GM12878 (cell line): ENCODE measurements at regions not wholly inside any gene's neighbourhood (a gene's known extent, or its start where the extent isn't known, plus 50 kb on each side); places are given as distances from the start of the nearest gene placed in this dataset.

Experiments used
- ATAC-seq: fragments of 200-7000 bp; cut with Tn5 transposase; 3 replicates; pipeline ENCODE4 v1.9.1; 2020; ENCODE audit warnings: mild to moderate bottlenecking, moderate library complexity
- BruUV-seq: library from RNA; stranded (reverse); fragments of 400-500 nt; replicated peaks from 2 replicates; lab custom pipeline; 2021; lab: Mats Ljungman, UMichigan
- CTCF ChIA-PET: fragments of 300-600 bp; sonication (Branson Sonifier 250); formaldehyde crosslinking; extraction: SDS; loops from one replicate; lab custom pipeline; 2021; ENCODE audit warnings: inconsistent platforms; lab: Yijun Ruan, JAX
- POLR2A ChIA-PET: fragments of 350-600 bp; formaldehyde crosslinking; extraction: SDS; loops from one replicate; lab custom pipeline; 2021; ENCODE audit warnings: inconsistent platforms; lab: Charles Lee
- RAD21 ChIA-PET: fragments of 300-600 bp; sonication (Branson Sonifier 250); formaldehyde crosslinking; loops from one replicate; lab custom pipeline; 2023; ENCODE audit warnings: antibody characterized with exemption; ENCODE audit not compliant: unreplicated experiment; lab: Charles Lee
- SMC1A ChIA-PET: fragments of 300-600 bp; sonication (Branson Sonifier 250); formaldehyde crosslinking; loops from one replicate; lab custom pipeline; 2023; ENCODE audit not compliant: unreplicated experiment, uncharacterized antibody; lab: Charles Lee
- DNase-seq: peaks from one replicate; pipeline ENCODE4 v3.0.0-alpha.2; 2011; ENCODE audit warnings: low read depth, low spot score
- FAIRE-seq: peaks from 3 replicates; lab custom pipeline; 2011; peaks lifted over from hg19 to GRCh38; lab: Jason Lieb, UNC
- H2AFZ ChIP-seq: 2 replicates; pipeline ENCODE4 v1.6.0; 2011; ENCODE audit warnings: low read depth, low read length, control low read depth; ENCODE audit not compliant: control insufficient read depth
- H3K27ac ChIP-seq: 2 replicates; pipeline ENCODE4 v1.5.1; 2011; ENCODE audit warnings: control low read depth; ENCODE audit not compliant: control insufficient read depth, insufficient read depth
- H3K27me3 ChIP-seq, 2 experiments: replicated peaks in 1 of 2; 2 replicates each; pipeline versions ENCODE4 v1.6.0 to v1.6.1; 2011; ENCODE audit warnings: low read length in 1 of 2; ENCODE audit not compliant: control insufficient read depth in 2 of 2, insufficient read depth in 2 of 2
- H3K36me3 ChIP-seq, 2 experiments: 2 replicates each; pipeline ENCODE4 v1.5.1; 2011; ENCODE audit warnings: low read length in 1 of 2; ENCODE audit not compliant: control insufficient read depth in 2 of 2, insufficient read depth in 2 of 2
- H3K4me1 ChIP-seq: 2 replicates; pipeline ENCODE4 v1.6.1; 2011; ENCODE audit warnings: mild to moderate bottlenecking, low read length, moderate library complexity, mixed read lengths; ENCODE audit not compliant: control insufficient read depth, insufficient read depth
- H3K4me2 ChIP-seq: 2 replicates; pipeline ENCODE4 v1.6.0; 2011; ENCODE audit warnings: control low read depth; ENCODE audit not compliant: control insufficient read depth, insufficient read depth
- H3K4me3 ChIP-seq: fragments of 200-600 bp; sonication (generic); 2 replicates; pipeline ENCODE4 v1.5.1; 2016
- H3K79me2 ChIP-seq: 2 replicates; pipeline ENCODE4 v1.6.0; 2011; ENCODE audit warnings: low read length; ENCODE audit not compliant: control insufficient read depth, insufficient read depth
- H3K9ac ChIP-seq: 2 replicates; pipeline ENCODE4 v1.8.0; 2011; ENCODE audit warnings: low read length, control low read depth, mixed read lengths; ENCODE audit not compliant: control insufficient read depth, insufficient read depth
- H3K9me3 ChIP-seq: replicated peaks from 3 replicates; pipeline ENCODE4 v1.5.1; 2011; ENCODE audit warnings: mild to moderate bottlenecking, low read length; ENCODE audit not compliant: control insufficient read depth, insufficient read depth
- H4K20me1 ChIP-seq: 2 replicates; pipeline ENCODE4 v1.6.0; 2011; ENCODE audit not compliant: control insufficient read depth, insufficient read depth
- ATF2 ChIP-seq: IDR thresholded peaks from 2 replicates; pipeline ENCODE4 v1.6.1; 2012; ENCODE audit warnings: low read length, inconsistent platforms
- E2F8 ChIP-seq: fragments of 450-650 bp; IDR thresholded peaks from 2 replicates; pipeline ENCODE4 v1.6.1; 2018; ENCODE audit warnings: mild to moderate bottlenecking, low read depth, moderate library complexity; ENCODE audit not compliant: partially characterized antibody
- HDAC6 ChIP-seq: fragments of 200-600 bp; sonication (generic); IDR thresholded peaks from one replicate; pipeline ENCODE4 v1.8.0; 2017; ENCODE audit warnings: antibody characterized with exemption; ENCODE audit not compliant: unreplicated experiment
- JUND ChIP-seq: IDR thresholded peaks from 2 replicates; pipeline ENCODE4 v1.6.1; 2012; ENCODE audit warnings: low read depth, mild to moderate bottlenecking, low read length, improper control_type of control experiment, moderate library complexity
- KLF5 ChIP-seq: fragments of 450-650 bp; IDR thresholded peaks from 2 replicates; pipeline ENCODE4 v1.6.1; 2014; ENCODE audit warnings: mild to moderate bottlenecking; ENCODE audit not compliant: partially characterized antibody
- MLLT1 ChIP-seq: fragments of 450-650 bp; IDR thresholded peaks from 2 replicates; pipeline ENCODE4 v1.6.1; 2016; ENCODE audit warnings: mild to moderate bottlenecking
- PKNOX1 ChIP-seq: fragments of 450-650 bp; IDR thresholded peaks from 2 replicates; pipeline ENCODE4 v1.6.1; 2016; ENCODE audit warnings: mild to moderate bottlenecking
- RCOR1 ChIP-seq: conservative IDR thresholded peaks from 2 replicates; pipeline ENCODE4 v1.6.1; 2012; ENCODE audit warnings: low read depth, low read length, improper control_type of control experiment
- STAT1 ChIP-seq: fragments of 450-650 bp; conservative IDR thresholded peaks from 2 replicates; pipeline ENCODE4 v1.6.1; 2014; ENCODE audit warnings: antibody characterized with exemption, mild to moderate bottlenecking
- SUPT20H ChIP-seq: IDR thresholded peaks from 2 replicates; pipeline ENCODE4 v1.6.1; 2011; ENCODE audit warnings: low read depth, mild to moderate bottlenecking, low read length, moderate library complexity, borderline replicate concordance; ENCODE audit not compliant: control insufficient read depth
- TAF1 ChIP-seq: IDR thresholded peaks from 2 replicates; pipeline ENCODE4 v1.6.1; 2011; ENCODE audit warnings: mild to moderate bottlenecking, low read depth, low read length, borderline replicate concordance
- ZNF622 ChIP-seq: fragments of 450-650 bp; IDR thresholded peaks from 2 replicates; pipeline ENCODE4 v1.6.1; 2017; ENCODE audit warnings: mild to moderate bottlenecking, inconsistent platforms
- in situ Hi-C: fragments of 300-500 bp; cut with MboI; formaldehyde crosslinking; loops from 9 replicates; pipeline ENCODE4 v1.14.3; 2018; ENCODE audit warnings: mixed read lengths
- intact Hi-C: fragments of 100-400 bp; cut with micrococcal nuclease; formaldehyde crosslinking; loops from one replicate; pipeline ENCODE4 v1.14.2; 2022; ENCODE audit not compliant: unreplicated experiment

GRCh38 chr21:24076179-24076578 is 1531.1 kb downstream of the MRPL39 start:
- Histone ChIP-seq H3K4me2 (no peak overlapping the region), H3K79me2 (no peaks in the 10 kb centered on the region), H3K36me3 (no peaks in the 10 kb centered on the region), H4K20me1 (no peaks in the 10 kb centered on the region), H3K27me3 (no peaks in the 10 kb centered on the region), H3K4me1 (no peaks in the 10 kb centered on the region), H2AFZ (no peak overlapping the region), H3K9ac (no peak overlapping the region), H3K27ac (no peak overlapping the region), H3K4me3 (no peak overlapping the region), H3K9me3 (no peaks in the 10 kb centered on the region)
- no peak for TF ChIP-seq MLLT1
- no peak for TF ChIP-seq KLF5
- TF ChIP-seq TAF1: no peak
- no peak for TF ChIP-seq ATF2
- no peak for TF ChIP-seq HDAC6
- TF ChIP-seq JUND: no peak
- TF ChIP-seq STAT1: no peak
- TF ChIP-seq ZNF622: no peak
- TF ChIP-seq SUPT20H: no peak
- TF ChIP-seq E2F8: no peak
- TF ChIP-seq PKNOX1: no peak
- TF ChIP-seq RCOR1: no peak
- RAD21 ChIA-PET: no interaction called here
- no peak for FAIRE-seq
- CTCF ChIA-PET: no interaction called here
- SMC1A ChIA-PET: no interaction called here
- in situ Hi-C loops (no loop called here), intact Hi-C loops (no loop called here)
- POLR2A ChIA-PET: no interaction called here
- ATAC-seq: no peak
- DNase-seq: no peak
- no TSS peak for BruUV-seq
